GM06990 (cell line): ENCODE measurements at regions not wholly inside any gene's neighbourhood (a gene's known extent, or its start where the extent isn't known, plus 50 kb on each side); places are given as distances from the start of the nearest gene placed in this dataset.

Experiments
- DNase-seq: peaks from one replicate; pipeline ENCODE4 v3.0.0-alpha.2; 2011; ENCODE audit not compliant: insufficient read length; ENCODE audit errors: extremely low read depth
- H3K27me3 ChIP-seq: replicated peaks from 2 replicates; pipeline ENCODE4 v1.6.0; 2011; ENCODE audit warnings: low read length; ENCODE audit not compliant: control insufficient read depth, insufficient read depth
- H3K36me3 ChIP-seq: 2 replicates; pipeline ENCODE4 v1.5.1; 2011; ENCODE audit warnings: low read length; ENCODE audit not compliant: control insufficient read depth, insufficient read depth
- H3K4me3 ChIP-seq: replicated peaks from 2 replicates; pipeline ENCODE4 v1.5.1; 2011; ENCODE audit warnings: low read depth, mild to moderate bottlenecking, control low read depth, low read length
- TF ChIP-seq, protein P1 (sequence below): IDR thresholded peaks from 2 replicates; pipeline ENCODE4 v1.5.1; 2011; ENCODE audit warnings: low read length, control low read depth, mild to moderate bottlenecking, inconsistent platforms; ENCODE audit not compliant: insufficient read depth, poor library complexity, severe bottlenecking

DNA sequence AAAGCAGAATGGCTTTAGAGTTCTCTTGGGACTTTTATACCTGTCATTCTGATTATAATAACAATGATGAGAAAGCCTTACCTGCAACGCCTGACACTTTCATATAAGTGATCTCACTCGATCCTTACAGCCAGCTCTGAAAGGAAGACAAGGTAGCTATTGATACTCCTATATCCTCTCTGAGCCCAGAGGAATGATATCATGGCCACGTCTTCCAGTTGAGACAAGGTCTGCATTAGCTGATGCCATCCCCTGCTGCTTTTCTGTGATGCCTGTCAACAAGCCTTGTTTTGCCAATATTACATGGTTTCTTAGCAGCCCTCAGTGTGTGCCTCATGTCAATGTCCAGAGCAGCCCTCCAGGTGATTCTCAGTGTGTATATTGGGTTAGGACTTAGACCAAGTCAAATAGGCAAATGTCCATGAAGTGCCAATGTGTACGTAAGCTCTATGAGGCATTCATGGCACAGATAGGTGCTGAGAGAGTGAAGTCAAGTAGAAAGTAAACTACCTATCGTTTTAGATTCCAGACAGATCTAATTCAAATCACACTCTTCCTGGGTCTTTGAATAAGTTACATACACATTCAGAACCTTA lies 405.9 kb downstream of the ADRA2A start:
- Histone ChIP-seq H3K36me3 (no peaks in the 10 kb centered on the region), H3K4me3 (no peak overlapping the region), H3K27me3 (no peaks in the 10 kb centered on the region)
- TF ChIP-seq, protein P1, sequence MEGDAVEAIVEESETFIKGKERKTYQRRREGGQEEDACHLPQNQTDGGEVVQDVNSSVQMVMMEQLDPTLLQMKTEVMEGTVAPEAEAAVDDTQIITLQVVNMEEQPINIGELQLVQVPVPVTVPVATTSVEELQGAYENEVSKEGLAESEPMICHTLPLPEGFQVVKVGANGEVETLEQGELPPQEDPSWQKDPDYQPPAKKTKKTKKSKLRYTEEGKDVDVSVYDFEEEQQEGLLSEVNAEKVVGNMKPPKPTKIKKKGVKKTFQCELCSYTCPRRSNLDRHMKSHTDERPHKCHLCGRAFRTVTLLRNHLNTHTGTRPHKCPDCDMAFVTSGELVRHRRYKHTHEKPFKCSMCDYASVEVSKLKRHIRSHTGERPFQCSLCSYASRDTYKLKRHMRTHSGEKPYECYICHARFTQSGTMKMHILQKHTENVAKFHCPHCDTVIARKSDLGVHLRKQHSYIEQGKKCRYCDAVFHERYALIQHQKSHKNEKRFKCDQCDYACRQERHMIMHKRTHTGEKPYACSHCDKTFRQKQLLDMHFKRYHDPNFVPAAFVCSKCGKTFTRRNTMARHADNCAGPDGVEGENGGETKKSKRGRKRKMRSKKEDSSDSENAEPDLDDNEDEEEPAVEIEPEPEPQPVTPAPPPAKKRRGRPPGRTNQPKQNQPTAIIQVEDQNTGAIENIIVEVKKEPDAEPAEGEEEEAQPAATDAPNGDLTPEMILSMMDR: no peak
- DNase-seq: no peak

DNA sequence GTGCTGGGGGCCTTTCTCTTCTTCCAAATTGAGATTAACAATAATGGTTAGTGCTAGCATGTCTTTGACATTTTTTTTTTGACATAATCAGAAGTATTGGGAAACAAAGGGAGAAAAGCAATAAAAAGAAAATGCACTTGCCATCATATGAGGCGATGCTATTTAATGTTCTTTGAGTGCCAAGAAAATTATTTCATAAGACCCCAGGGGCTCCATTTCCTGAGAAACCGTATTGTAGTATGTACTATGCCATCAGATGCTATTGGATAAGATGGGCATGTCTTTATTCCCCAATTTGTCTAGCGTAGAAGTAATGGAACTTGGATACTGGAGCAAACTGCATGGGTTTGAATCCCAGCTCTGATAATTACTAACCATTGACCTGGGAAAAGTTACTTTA lies 408.9 kb downstream of the ADRA2A start:
- TF ChIP-seq, protein P1: no peak

DNA sequence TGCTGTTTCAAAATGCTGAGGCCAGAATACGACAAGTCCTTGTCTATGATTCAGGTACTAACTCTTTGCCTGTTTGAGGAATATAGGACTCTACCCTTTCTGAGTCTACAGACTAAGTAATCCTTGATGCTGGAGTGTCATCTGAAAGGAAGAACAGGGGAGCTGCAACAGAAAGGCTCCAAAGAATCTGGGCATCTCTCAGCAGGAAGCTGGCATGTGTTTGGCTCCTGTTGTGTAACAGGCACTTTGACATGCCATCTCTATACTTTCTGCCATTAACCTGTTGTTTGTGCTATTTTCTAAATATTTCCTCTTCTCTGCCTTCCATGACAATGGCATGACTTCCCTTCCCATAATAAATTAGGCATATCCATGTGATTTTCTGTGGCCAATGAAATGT lies 409.5 kb downstream of the ADRA2A start:
- Histone ChIP-seq H3K4me3 (no peak overlapping the region), H3K36me3 (no peaks in the 10 kb centered on the region)

More for the DNA sequence above, 408.9 kb downstream of the ADRA2A start:
- Histone ChIP-seq H3K27me3 (no peaks in the 10 kb centered on the region), H3K36me3 (no peaks in the 10 kb centered on the region), H3K4me3 (no peak overlapping the region)
- no peak for DNase-seq

DNA sequence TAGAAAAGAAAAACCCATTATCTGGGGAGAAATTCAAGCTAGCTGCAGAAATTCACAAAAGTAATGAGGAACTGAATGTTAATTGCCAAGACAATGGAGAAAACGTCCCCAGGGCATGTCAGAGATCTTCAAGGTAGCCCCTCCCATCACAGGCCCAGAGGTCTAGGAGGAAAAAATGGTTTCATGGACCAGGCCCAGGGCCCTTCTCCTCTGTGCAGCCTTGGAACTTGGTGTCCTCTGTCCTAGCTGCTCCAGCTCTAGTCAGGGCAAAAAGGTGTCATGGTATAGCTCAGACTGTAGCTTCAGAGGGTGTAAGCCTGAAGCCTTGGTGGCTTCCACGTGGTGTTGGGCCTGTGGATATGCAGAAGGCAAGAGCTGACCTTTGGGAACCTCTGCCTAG lies 411.8 kb downstream of the ADRA2A start:
- Histone ChIP-seq H3K36me3 (no peaks in the 10 kb centered on the region), H3K27me3 (no peaks in the 10 kb centered on the region), H3K4me3 (no peak overlapping the region)
- TF ChIP-seq, protein P1: no peak
- DNase-seq: no peak

More for the DNA sequence above, 409.5 kb downstream of the ADRA2A start:
- no peaks in the 10 kb centered on the region for H3K27me3 ChIP-seq
- TF ChIP-seq, protein P1: no peak
- DNase-seq: no peak

DNA sequence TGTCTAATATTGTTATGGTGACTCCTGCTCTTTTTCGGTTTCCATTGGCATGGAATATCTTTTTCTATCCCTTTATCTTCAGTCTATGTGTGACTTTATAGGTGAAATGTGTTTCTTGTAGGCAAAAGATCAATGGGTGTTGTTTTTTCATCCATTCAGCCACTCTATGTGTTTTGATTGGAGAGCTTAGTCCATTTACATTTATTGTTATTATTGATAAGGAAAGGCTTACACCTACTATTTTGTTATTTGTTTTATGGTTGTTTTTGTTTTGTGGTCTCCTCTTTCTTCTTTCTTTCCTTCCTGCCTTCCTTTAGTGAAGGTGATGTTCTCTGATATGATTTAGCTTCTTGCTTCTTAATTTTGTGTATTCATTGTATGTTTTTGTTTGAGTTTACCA lies 414.3 kb downstream of the ADRA2A start:
- no peaks in the 10 kb centered on the region for H3K27me3 ChIP-seq
- TF ChIP-seq, protein P1: no peak
- no peak for DNase-seq
- no peak overlapping the region for H3K4me3 ChIP-seq
- no peaks in the 10 kb centered on the region for H3K36me3 ChIP-seq
